ENCODE measurements at regions not wholly inside any gene's neighbourhood (a gene's known extent, or its start where the extent isn't known, plus 50 kb on each side); places are given as distances from the start of the nearest gene placed in this dataset.
"Not testable (repeated sequence)": the region's sequence is repeated elsewhere in the genome, so short reads cannot be mapped to it uniquely, and the experiment has no call there.

DNA sequence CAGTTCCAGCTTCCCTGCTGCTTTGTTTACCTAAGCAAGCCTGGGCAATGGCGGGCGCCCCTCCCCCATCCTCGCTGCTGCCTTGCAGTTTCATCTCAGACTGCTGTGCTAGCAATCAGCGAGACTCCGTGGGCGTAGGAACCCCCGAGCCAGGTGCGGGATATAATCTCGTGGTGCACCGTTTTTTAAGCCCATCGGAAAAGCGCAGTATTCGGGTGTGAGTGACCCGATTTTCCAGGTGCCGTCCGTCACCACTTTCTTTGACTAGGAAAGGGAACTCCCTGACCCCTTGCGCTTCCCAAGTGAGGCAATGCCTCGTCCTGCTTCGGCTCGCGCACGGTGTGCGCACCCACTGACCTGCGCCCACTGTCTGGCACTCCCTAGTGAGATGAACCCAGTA is 914.7 kb downstream of the AMY1C start:
- not testable (repeated sequence) for TF ChIP-seq POLR2A (IDR thresholded peaks at IDR 0.05); CTCF (IDR thresholded peaks at IDR 0.05); POLR2AphosphoS5 (IDR thresholded peaks at IDR 0.05; ENCODE audit: insufficient read depth in 1 of 2, low read depth in 1 of 2)
